ENCODE measurements at regions not wholly inside any gene's neighbourhood (a gene's known extent, or its start where the extent isn't known, plus 50 kb on each side); places are given as distances from the start of the nearest gene placed in this dataset.

- TF ChIP-seq FOXP2 (optimal IDR thresholded peaks at IDR 0.05; ENCODE audit: borderline replicate concordance, extremely low read depth, extremely low read length, insufficient read depth) (no peak), TAF1 (IDR thresholded peaks at IDR 0.05; ENCODE audit: borderline replicate concordance, insufficient read depth, low read length) (no peak), REST (IDR thresholded peaks at IDR 0.05; ENCODE audit: insufficient read depth in 1 of 2, low read depth in 2 of 2, low read length in 2 of 2) (no peak)
Observed at GRCh38 chr5:71821029-71821428, 102.0 kb downstream of the CARTPT start.

GRCh38 chr5:71825992-71826391 lies 106.9 kb downstream of the CARTPT start:
- TF ChIP-seq REST (IDR thresholded peaks at IDR 0.05; ENCODE audit: insufficient read depth in 1 of 2, low read depth in 2 of 2, low read length in 2 of 2), result no peak
- no peak for TF ChIP-seq POLR2AphosphoS5 (IDR thresholded peaks at IDR 0.05; ENCODE audit: low read depth, low read length)
- no peak for TF ChIP-seq TAF1 (IDR thresholded peaks at IDR 0.05; ENCODE audit: borderline replicate concordance, insufficient read depth, low read length)

- TF ChIP-seq TAF1 (IDR thresholded peaks at IDR 0.05; ENCODE audit: borderline replicate concordance, insufficient read depth, low read length), result no peak
- TF ChIP-seq POLR2AphosphoS5 (IDR thresholded peaks at IDR 0.05; ENCODE audit: low read depth, low read length), result no peak
- TF ChIP-seq FOXP2 (optimal IDR thresholded peaks at IDR 0.05; ENCODE audit: borderline replicate concordance, extremely low read depth, extremely low read length, insufficient read depth), result no peak
- no peak for TF ChIP-seq SIN3A (IDR thresholded peaks at IDR 0.05; ENCODE audit: borderline replicate concordance, insufficient read depth, low read length)
- TF ChIP-seq REST (IDR thresholded peaks at IDR 0.05; ENCODE audit: insufficient read depth in 1 of 2, low read depth in 2 of 2, low read length in 2 of 2), result no peak
Observed at GRCh38 chr5:71828291-71829040, 109.4 kb downstream of the CARTPT start.

- TF ChIP-seq REST (IDR thresholded peaks at IDR 0.05; ENCODE audit: insufficient read depth in 1 of 2, low read depth in 2 of 2, low read length in 2 of 2) (no peak), POLR2AphosphoS5 (IDR thresholded peaks at IDR 0.05; ENCODE audit: low read depth, low read length) (no peak), SIN3A (IDR thresholded peaks at IDR 0.05; ENCODE audit: borderline replicate concordance, insufficient read depth, low read length) (no peak), TAF1 (IDR thresholded peaks at IDR 0.05; ENCODE audit: borderline replicate concordance, insufficient read depth, low read length) (no peak), FOXP2 (optimal IDR thresholded peaks at IDR 0.05; ENCODE audit: borderline replicate concordance, extremely low read depth, extremely low read length, insufficient read depth) (no peak)
Observed at GRCh38 chr5:71829206-71829605, 110.1 kb downstream of the CARTPT start.

Measured in PFSK-1 (cell line).